Superior temporal gyrus (tissue), 1 donor: ENCODE measurements at regions not wholly inside any gene's neighbourhood (a gene's known extent, or its start where the extent isn't known, plus 50 kb on each side); places are given as distances from the start of the nearest gene placed in this dataset.

Experiments
- DNase-seq: peaks from one replicate; pipeline ENCODE4 v3.0.0-alpha.2; 2016; ENCODE audit errors: extremely low spot score

GRCh38 chr2:41840702-41841551 lies 206.9 kb upstream of the PKDCC start:
- DNase-seq, result peak; percentile 99

- DNase-seq, result no peak
Observed at GRCh38 chr2:41846962-41847361, 200.9 kb upstream of the PKDCC start.

- DNase-seq, result no peak
Observed at GRCh38 chr2:41847744-41848441, 199.9 kb upstream of the PKDCC start.

GRCh38 chr2:41851554-41851953 lies 196.3 kb upstream of the PKDCC start:
- no peak for DNase-seq

GRCh38 chr2:41853427-41854191 lies 194.2 kb upstream of the PKDCC start:
- peak; percentile 89 for DNase-seq

GRCh38 chr2:41854227-41854626 lies 193.6 kb upstream of the PKDCC start:
- no peak for DNase-seq

- DNase-seq, result no peak
Observed at GRCh38 chr2:41856946-41857345, 190.9 kb upstream of the PKDCC start.

GRCh38 chr2:41859615-41860514 lies 188.0 kb upstream of the PKDCC start:
- DNase-seq, result no peak

- no peak for DNase-seq
Observed at GRCh38 chr2:41863062-41863461, 184.8 kb upstream of the PKDCC start.

GRCh38 chr2:41865263-41865662 lies 182.6 kb upstream of the PKDCC start:
- no peak for DNase-seq

- no peak for DNase-seq
Observed at GRCh38 chr2:41867553-41867952, 180.3 kb upstream of the PKDCC start.

- peak; percentile 89 for DNase-seq
Observed at GRCh38 chr2:41869542-41870264, 178.1 kb upstream of the PKDCC start.

- DNase-seq, result no peak
Observed at GRCh38 chr2:41870265-41870585, 177.6 kb upstream of the PKDCC start.

GRCh38 chr2:41871080-41871479 lies 176.7 kb upstream of the PKDCC start:
- no peak for DNase-seq

GRCh38 chr2:41872646-41873045 lies 175.2 kb upstream of the PKDCC start:
- no peak for DNase-seq

- DNase-seq, result no peak
Observed at GRCh38 chr2:41873102-41874031, 174.5 kb upstream of the PKDCC start.

- no peak for DNase-seq
Observed at GRCh38 chr2:41877114-41877678, 170.6 kb upstream of the PKDCC start.

GRCh38 chr2:41878056-41878455 lies 169.8 kb upstream of the PKDCC start:
- DNase-seq, result no peak

GRCh38 chr2:41878716-41879234 lies 169.0 kb upstream of the PKDCC start:
- no peak for DNase-seq
